Keratinocyte (primary cell): ENCODE measurements at regions not wholly inside any gene's neighbourhood (a gene's known extent, or its start where the extent isn't known, plus 50 kb on each side); places are given as distances from the start of the nearest gene placed in this dataset.

Experiments used
- DNase-seq: peaks from one replicate; pipeline ENCODE4 v3.0.0-alpha.2; 2011; ENCODE audit warnings: low read depth, missing footprints, low spot score
- FAIRE-seq: peaks from 2 replicates; lab custom pipeline; 2011; peaks lifted over from hg19 to GRCh38; lab: Jason Lieb, UNC
- H2AFZ ChIP-seq: 2 replicates; pipeline ENCODE4 v1.6.0; 2012; ENCODE audit warnings: low read length, control low read depth, inconsistent platforms; ENCODE audit not compliant: control insufficient read depth
- H3K27ac ChIP-seq: 2 replicates; pipeline ENCODE4 v1.5.1; 2011; ENCODE audit warnings: low read length; ENCODE audit not compliant: control insufficient read depth, insufficient read depth
- H3K27me3 ChIP-seq: 3 replicates; pipeline ENCODE4 v1.6.0; 2011; ENCODE audit warnings: low read length; ENCODE audit not compliant: control insufficient read depth, insufficient read depth; ENCODE audit errors: extremely low read depth
- H3K36me3 ChIP-seq, 2 experiments: 2 replicates in 1 of 2; 3 replicates in 1 of 2; pipeline ENCODE4 v1.5.1; 2011; ENCODE audit warnings: low read length in 2 of 2, mild to moderate bottlenecking in 1 of 2; ENCODE audit not compliant: control insufficient read depth in 2 of 2, insufficient read depth in 2 of 2; ENCODE audit errors: extremely low read depth in 1 of 2
- H3K4me1 ChIP-seq: 3 replicates; pipeline ENCODE4 v1.5.1; 2011; ENCODE audit warnings: low read length; ENCODE audit not compliant: control insufficient read depth, insufficient read depth; ENCODE audit errors: extremely low read depth
- H3K4me2 ChIP-seq: 3 replicates; pipeline ENCODE4 v1.6.0; 2011; ENCODE audit warnings: low read depth, low read length; ENCODE audit not compliant: control insufficient read depth, insufficient read depth; ENCODE audit errors: extremely low read depth
- H3K4me3 ChIP-seq, 3 experiments: fragments of 200-600 bp in 1 of 3; sonication (generic) in 1 of 3; 2 replicates in 2 of 3; 3 replicates in 1 of 3; pipeline ENCODE4 v1.5.1; 2011 to 2016; ENCODE audit warnings: low read length in 3 of 3, mild to moderate bottlenecking in 3 of 3, control low read depth in 2 of 3, inconsistent platforms in 1 of 3, low read depth in 1 of 3, mixed read lengths in 1 of 3, mixed run types in 1 of 3, moderate library complexity in 1 of 3; ENCODE audit not compliant: control insufficient read depth in 2 of 3, insufficient read depth in 2 of 3; ENCODE audit errors: extremely low read depth in 1 of 3
- H3K79me2 ChIP-seq: 2 replicates; pipeline ENCODE4 v1.6.0; 2012; ENCODE audit warnings: low read length; ENCODE audit not compliant: control insufficient read depth, insufficient read depth
- H3K9ac ChIP-seq: 3 replicates; pipeline ENCODE4 v1.6.0; 2011; ENCODE audit warnings: low read length; ENCODE audit not compliant: control insufficient read depth, insufficient read depth; ENCODE audit errors: extremely low read depth
- H3K9me1 ChIP-seq: 3 replicates; pipeline ENCODE4 v1.6.0; 2011; ENCODE audit warnings: low read length; ENCODE audit not compliant: control insufficient read depth, insufficient read depth; ENCODE audit errors: extremely low read depth
- H3K9me3 ChIP-seq: 2 replicates; pipeline ENCODE4 v1.5.1; 2012; ENCODE audit warnings: low read depth, low read length; ENCODE audit not compliant: control insufficient read depth
- H4K20me1 ChIP-seq: 3 replicates; pipeline ENCODE4 v1.6.0; 2011; ENCODE audit warnings: low read length; ENCODE audit not compliant: control insufficient read depth, insufficient read depth; ENCODE audit errors: extremely low read depth
- CTCF ChIP-seq, 3 experiments: IDR thresholded peaks in 1 of 3; conservative IDR thresholded peaks in 1 of 3; optimal IDR thresholded peaks in 1 of 3; 2 replicates in 2 of 3; 3 replicates in 1 of 3; pipeline versions ENCODE3 to v1.5.1; 2011; ENCODE audit warnings: low read length in 3 of 3, mild to moderate bottlenecking in 3 of 3, moderate library complexity in 2 of 3, control low read depth in 1 of 3, inconsistent platforms in 1 of 3; ENCODE audit not compliant: insufficient read depth in 2 of 3; ENCODE audit errors: extremely low read depth in 1 of 3
- EZH2 ChIP-seq: IDR thresholded peaks from one replicate; pipeline ENCODE4 v1.6.1; 2012; ENCODE audit warnings: inconsistent platforms, mild to moderate bottlenecking, low read length, moderate library complexity
- dilution Hi-C: fragments of 300-500 bp; cut with MboI; formaldehyde crosslinking; loops from one replicate; pipeline ENCODE4 v1.7.0; 2020; ENCODE audit warnings: low sequenced_read_pairs; ENCODE audit not compliant: extremely low pct_ligation_motif_present

GRCh38 chr22:47805394-47805935 is 1043.0 kb downstream of the TBC1D22A start:
- H3K4me2 ChIP-seq = no peak overlapping the region
- DNase-seq (no peak), FAIRE-seq (no peak)
- no peak overlapping the region for H3K4me3 ChIP-seq
- no peak overlapping the region for H2AFZ ChIP-seq
- no peak overlapping the region for H3K27ac ChIP-seq
- no peaks in the 10 kb centered on the region for H3K4me1 ChIP-seq
- no peak overlapping the region for H3K9ac ChIP-seq
- H3K79me2 ChIP-seq = no peaks in the 10 kb centered on the region
- H4K20me1 ChIP-seq = no peaks in the 10 kb centered on the region
- H3K36me3 ChIP-seq = no peaks in the 10 kb centered on the region
- TF ChIP-seq CTCF (optimal IDR thresholded peaks at IDR 0.05 in 1 of 3, IDR thresholded peaks at IDR 0.05 in 1 of 3, conservative IDR thresholded peaks at IDR 0.05 in 1 of 3; ENCODE audit: extremely low read depth in 1 of 3, insufficient read depth in 2 of 3, low read length in 3 of 3) (no peak), EZH2 (no peak)
- no peaks in the 10 kb centered on the region for H3K9me1 ChIP-seq
- no peaks in the 10 kb centered on the region for H3K27me3 ChIP-seq
- dilution Hi-C loops = no loop called here
- no peaks in the 10 kb centered on the region for H3K9me3 ChIP-seq

DNA sequence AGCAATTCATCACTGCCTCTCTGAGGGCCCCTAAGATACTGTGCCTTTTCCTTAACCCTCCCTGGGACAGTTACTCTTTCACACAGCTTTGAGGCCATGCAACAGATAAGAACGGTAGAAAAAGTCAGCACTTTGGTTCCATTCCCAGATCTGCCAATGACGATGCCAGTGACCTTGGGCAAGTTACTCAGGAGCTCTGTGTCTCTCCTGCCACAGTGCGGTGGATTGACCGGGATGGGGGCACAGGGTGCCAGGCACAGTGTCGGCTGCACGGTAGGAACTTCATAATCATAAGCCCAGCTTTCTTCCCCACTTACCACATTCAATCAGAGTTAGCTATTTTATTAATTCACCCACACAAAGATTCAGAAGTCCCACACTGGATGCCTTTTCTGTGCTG is 1041.8 kb downstream of the TBC1D22A start:
- H3K9me3 ChIP-seq = no peaks in the 10 kb centered on the region
- H3K4me1 ChIP-seq = no peaks in the 10 kb centered on the region
- H3K27ac ChIP-seq = no peak overlapping the region
- FAIRE-seq (no peak), DNase-seq (no peak)
- no peak overlapping the region for H3K4me2 ChIP-seq
- H3K4me3 ChIP-seq = no peak overlapping the region
- dilution Hi-C loops = no loop called here
- H2AFZ ChIP-seq = no peak overlapping the region
- no peaks in the 10 kb centered on the region for H3K79me2 ChIP-seq
- H3K9me1 ChIP-seq = no peaks in the 10 kb centered on the region
- TF ChIP-seq EZH2 = no peak
- no peak for TF ChIP-seq CTCF (optimal IDR thresholded peaks at IDR 0.05 in 1 of 3, IDR thresholded peaks at IDR 0.05 in 1 of 3, conservative IDR thresholded peaks at IDR 0.05 in 1 of 3; ENCODE audit: extremely low read depth in 1 of 3, insufficient read depth in 2 of 3, low read length in 3 of 3)
- H4K20me1 ChIP-seq = no peaks in the 10 kb centered on the region
- H3K9ac ChIP-seq = no peak overlapping the region
- no peaks in the 10 kb centered on the region for H3K36me3 ChIP-seq
- no peaks in the 10 kb centered on the region for H3K27me3 ChIP-seq
